HepG2 (cell line): ENCODE measurements at regions not wholly inside any gene's neighbourhood (a gene's known extent, or its start where the extent isn't known, plus 50 kb on each side); places are given as distances from the start of the nearest gene placed in this dataset.

Experiments
- CENPT ChIP-seq: sonication (generic); formaldehyde crosslinking; IDR thresholded peaks from 2 replicates; pipeline ENCODE4 v1.8.0; 2022; ENCODE audit warnings: low read depth, mild to moderate bottlenecking, moderate library complexity, missing genetic modification reagents
- DPF2 ChIP-seq: sonication (generic); formaldehyde crosslinking; IDR thresholded peaks from 2 replicates; pipeline ENCODE4 v1.4.0; 2020; ENCODE audit warnings: mild to moderate bottlenecking, low read depth, missing genetic modification reagents, borderline replicate concordance
- NCOA2 ChIP-seq: sonication (generic); formaldehyde crosslinking; IDR thresholded peaks from 2 replicates; pipeline ENCODE4 v1.8.0; 2022; ENCODE audit warnings: inconsistent platforms
- RCOR2 ChIP-seq: IDR thresholded peaks from 2 replicates; pipeline ENCODE4 v1.6.1; 2016; ENCODE audit warnings: missing biosample characterization, missing genetic modification reagents
- SKIL ChIP-seq: sonication (generic); formaldehyde crosslinking; IDR thresholded peaks from 2 replicates; pipeline ENCODE4 v1.8.0; 2022; ENCODE audit warnings: missing genetic modification reagents, mild to moderate bottlenecking, moderate library complexity, borderline replicate concordance
- ZBTB44 ChIP-seq: sonication (generic); formaldehyde crosslinking; IDR thresholded peaks from 2 replicates; pipeline ENCODE4 v1.4.0; 2020; ENCODE audit warnings: missing genetic modification reagents
- ZNF124 ChIP-seq: sonication (generic); formaldehyde crosslinking; IDR thresholded peaks from 2 replicates; pipeline ENCODE4 v1.4.0; 2020; ENCODE audit warnings: missing genetic modification reagents
- ZNF160 ChIP-seq: sonication (generic); formaldehyde crosslinking; IDR thresholded peaks from 2 replicates; pipeline ENCODE4 v1.8.0; 2022; ENCODE audit warnings: mild to moderate bottlenecking, inconsistent platforms, missing genetic modification reagents
- ZNF264 ChIP-seq: sonication (generic); formaldehyde crosslinking; IDR thresholded peaks from 2 replicates; pipeline ENCODE4 v1.4.0; 2020; ENCODE audit warnings: missing genetic modification reagents
- ZNF574 ChIP-seq: sonication (generic); formaldehyde crosslinking; IDR thresholded peaks from 2 replicates; pipeline ENCODE4 v1.4.0; 2020; ENCODE audit warnings: missing genetic modification reagents
- ZNF576 ChIP-seq: sonication (generic); formaldehyde crosslinking; IDR thresholded peaks from 2 replicates; pipeline ENCODE4 v1.4.0; 2020; ENCODE audit warnings: mild to moderate bottlenecking, missing genetic modification reagents

GRCh38 chr11:87444993-87445392, 407.3 kb downstream of the TMEM135 start (continued):
- no peak for TF ChIP-seq RCOR2
- no peak for TF ChIP-seq DPF2 (CRISPR knock-in tag)
- no peak for TF ChIP-seq NCOA2
- no peak for TF ChIP-seq ZNF264 (CRISPR knock-in tag)
- TF ChIP-seq ZNF576 (CRISPR knock-in tag): no peak
- no peak for TF ChIP-seq SKIL (CRISPR knock-in tag)
- TF ChIP-seq ZNF574 (CRISPR knock-in tag): no peak
- no peak for TF ChIP-seq ZBTB44 (CRISPR knock-in tag)
- TF ChIP-seq ZNF160 (CRISPR knock-in tag): no peak
- TF ChIP-seq ZNF124 (CRISPR knock-in tag): no peak
- TF ChIP-seq CENPT: no peak
